Parathyroid adenoma (tissue), 2 donors: ENCODE measurements at regions not wholly inside any gene's neighbourhood (a gene's known extent, or its start where the extent isn't known, plus 50 kb on each side); places are given as distances from the start of the nearest gene placed in this dataset.

Source experiments
- H2AFZ ChIP-seq: fragments of 300-600 bp; sonication (generic); one replicate; pipeline ENCODE4 v1.7.0; 2017; ENCODE audit warnings: antibody characterized with exemption, mild to moderate bottlenecking
- H3K27ac ChIP-seq: fragments of 300-600 bp; sonication (generic); one replicate; pipeline ENCODE4 v1.7.0; 2017
- H3K27me3 ChIP-seq: fragments of 300-600 bp; sonication (generic); one replicate; pipeline ENCODE4 v1.7.0; 2017; ENCODE audit warnings: low read length; ENCODE audit not compliant: control insufficient read depth, insufficient read depth
- H3K36me3 ChIP-seq: fragments of 300-600 bp; sonication (generic); one replicate; pipeline ENCODE4 v1.7.0; 2017; ENCODE audit warnings: low read length; ENCODE audit not compliant: control insufficient read depth, insufficient read depth
- H3K4me1 ChIP-seq: fragments of 300-600 bp; sonication (generic); one replicate; pipeline ENCODE4 v1.7.0; 2017; ENCODE audit warnings: control low read depth
- H3K4me2 ChIP-seq: fragments of 300-600 bp; sonication (generic); one replicate; pipeline ENCODE4 v1.7.0; 2017; ENCODE audit warnings: low read length
- H3K4me3 ChIP-seq: fragments of 300-600 bp; sonication (generic); one replicate; pipeline ENCODE4 v1.7.0; 2017; ENCODE audit warnings: low read depth, low read length
- H3K79me2 ChIP-seq: fragments of 300-600 bp; sonication (generic); one replicate; pipeline ENCODE4 v1.7.0; 2017; ENCODE audit warnings: control low read depth
- H3K9ac ChIP-seq: fragments of 300-600 bp; sonication (generic); one replicate; pipeline ENCODE4 v1.7.0; 2017; ENCODE audit warnings: mild to moderate bottlenecking
- H3K9me3 ChIP-seq: fragments of 300-600 bp; sonication (generic); one replicate; pipeline ENCODE4 v1.7.0; 2017; ENCODE audit warnings: low read length; ENCODE audit not compliant: control insufficient read depth
- CTCF ChIP-seq: fragments of 300-600 bp; sonication (generic); IDR thresholded peaks from one replicate; pipeline ENCODE4 v1.7.0; 2017; ENCODE audit warnings: antibody characterized with exemption, mild to moderate bottlenecking
- donor health status: primary hyperparathyroidism.

GRCh38 chr9:13480693-13481092 is 201.2 kb upstream of the MPDZ start:
- H3K9ac ChIP-seq: no peak overlapping the region
- no peak overlapping the region for H3K4me2 ChIP-seq
- no peaks in the 10 kb centered on the region for H3K79me2 ChIP-seq
- no peaks in the 10 kb centered on the region for H3K27me3 ChIP-seq
- TF ChIP-seq CTCF: no peak
- no peaks in the 10 kb centered on the region for H3K4me1 ChIP-seq
- no peak overlapping the region for H3K27ac ChIP-seq
- no peaks in the 10 kb centered on the region for H3K36me3 ChIP-seq
- no peaks in the 10 kb centered on the region for H3K9me3 ChIP-seq
- no peak overlapping the region for H2AFZ ChIP-seq
- no peak overlapping the region for H3K4me3 ChIP-seq

DNA sequence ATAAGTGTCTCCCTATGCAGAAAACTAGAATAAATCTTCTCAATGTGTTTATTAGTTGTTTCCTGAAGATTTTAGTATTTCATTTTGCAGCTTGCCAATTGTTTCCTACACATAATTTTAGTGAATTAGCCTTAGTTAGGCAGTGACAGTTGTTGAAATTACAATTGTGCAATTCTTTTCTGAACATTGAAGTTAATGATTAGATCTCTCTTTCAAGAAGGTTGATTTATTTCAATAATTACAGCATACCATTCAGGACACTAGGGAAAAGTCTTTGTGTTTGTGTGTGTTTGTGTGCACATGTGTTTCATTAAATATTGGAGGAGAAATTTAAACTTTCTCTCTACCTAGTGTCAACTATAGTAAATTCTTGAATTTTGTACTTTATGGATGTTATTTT is 199.6 kb upstream of the MPDZ start:
- no peaks in the 10 kb centered on the region for H3K27me3 ChIP-seq
- H3K4me3 ChIP-seq: no peak overlapping the region
- no peaks in the 10 kb centered on the region for H3K4me1 ChIP-seq
- H3K36me3 ChIP-seq: no peaks in the 10 kb centered on the region
- no peaks in the 10 kb centered on the region for H3K9me3 ChIP-seq
- H3K4me2 ChIP-seq: no peak overlapping the region
- no peak overlapping the region for H2AFZ ChIP-seq
- no peaks in the 10 kb centered on the region for H3K79me2 ChIP-seq
- no peak for TF ChIP-seq CTCF
- H3K9ac ChIP-seq: no peak overlapping the region
- no peak overlapping the region for H3K27ac ChIP-seq

DNA sequence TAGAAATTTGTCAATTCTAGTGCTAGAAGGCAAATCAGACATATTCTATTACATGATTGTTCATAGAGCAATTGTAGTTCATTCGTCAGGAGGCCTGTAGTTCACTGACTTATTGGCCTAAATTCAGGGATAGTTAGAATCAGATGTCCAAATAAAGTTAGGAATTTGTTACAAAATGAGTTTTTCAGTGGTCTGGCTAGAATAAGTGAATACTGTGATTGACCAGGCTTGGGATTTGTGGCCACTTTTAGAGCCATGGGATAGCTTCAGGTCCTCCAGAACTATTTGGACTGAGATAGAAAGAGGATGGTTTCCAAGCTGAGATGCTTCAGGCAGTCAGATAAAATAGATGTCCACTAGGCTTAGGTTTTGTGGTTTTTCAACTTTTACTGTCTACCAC is 199.1 kb upstream of the MPDZ start:
- no peaks in the 10 kb centered on the region for H3K27me3 ChIP-seq
- H3K4me3 ChIP-seq: no peak overlapping the region
- H2AFZ ChIP-seq: no peak overlapping the region
- no peak overlapping the region for H3K4me2 ChIP-seq
- H3K4me1 ChIP-seq: no peaks in the 10 kb centered on the region
- no peaks in the 10 kb centered on the region for H3K36me3 ChIP-seq
- H3K79me2 ChIP-seq: no peaks in the 10 kb centered on the region
- no peaks in the 10 kb centered on the region for H3K9me3 ChIP-seq
- TF ChIP-seq CTCF: no peak
- no peak overlapping the region for H3K9ac ChIP-seq
- H3K27ac ChIP-seq: no peak overlapping the region

GRCh38 chr9:13478160-13478559 is 198.7 kb upstream of the MPDZ start:
- Histone ChIP-seq H3K4me3 (no peak overlapping the region), H3K27ac (no peak overlapping the region), H2AFZ (no peak overlapping the region), H3K27me3 (no peaks in the 10 kb centered on the region), H3K36me3 (no peaks in the 10 kb centered on the region), H3K4me1 (no peaks in the 10 kb centered on the region), H3K79me2 (no peaks in the 10 kb centered on the region), H3K4me2 (no peak overlapping the region), H3K9me3 (no peaks in the 10 kb centered on the region), H3K9ac (no peak overlapping the region)
- TF ChIP-seq CTCF: no peak

DNA sequence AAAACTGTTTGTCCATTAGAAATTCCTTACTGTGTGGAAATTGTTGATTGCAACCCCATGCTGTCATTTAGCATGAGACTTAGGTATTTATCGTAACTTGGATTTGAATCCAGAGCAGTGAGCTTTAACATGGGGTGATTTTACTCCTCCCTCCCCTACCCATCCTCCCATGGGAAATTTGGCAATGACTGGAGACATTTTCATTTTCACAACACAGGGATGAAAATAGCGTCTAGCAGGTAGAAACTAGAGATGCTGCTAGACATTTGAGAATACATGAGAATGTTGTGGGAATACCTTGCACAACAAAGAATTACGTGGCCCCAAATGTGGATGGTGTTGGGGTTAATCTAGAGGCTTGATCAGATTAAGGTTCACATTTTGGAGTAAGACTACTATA is 191.3 kb upstream of the MPDZ start:
- Histone ChIP-seq H3K4me2 (no peak overlapping the region), H3K9ac (no peak overlapping the region), H2AFZ (no peak overlapping the region), H3K4me1 (no peaks in the 10 kb centered on the region), H3K27ac (no peak overlapping the region), H3K79me2 (no peaks in the 10 kb centered on the region), H3K27me3 (no peaks in the 10 kb centered on the region), H3K36me3 (no peaks in the 10 kb centered on the region), H3K4me3 (no peak overlapping the region), H3K9me3 (no peaks in the 10 kb centered on the region)
- TF ChIP-seq CTCF: no peak
